HUES64 (cell line): ENCODE measurements at regions not wholly inside any gene's neighbourhood (a gene's known extent, or its start where the extent isn't known, plus 50 kb on each side); places are given as distances from the start of the nearest gene placed in this dataset.

Experiments
- H3K27ac ChIP-seq: 2 replicates; pipeline ENCODE4 v1.7.0; 2013; ENCODE audit warnings: low read depth, low read length, inconsistent platforms
- H3K27me3 ChIP-seq: 2 replicates; pipeline ENCODE4 v1.6.1; 2013; ENCODE audit warnings: mild to moderate bottlenecking, low read length; ENCODE audit not compliant: insufficient read depth
- H3K36me3 ChIP-seq: 2 replicates; pipeline ENCODE4 v1.6.1; 2013; ENCODE audit warnings: mild to moderate bottlenecking, low read length; ENCODE audit not compliant: insufficient read depth
- H3K4me1 ChIP-seq: 2 replicates; pipeline ENCODE4 v1.6.1; 2013; ENCODE audit warnings: mild to moderate bottlenecking, low read length, moderate library complexity; ENCODE audit not compliant: insufficient read depth
- H3K4me3 ChIP-seq: 2 replicates; pipeline ENCODE4 v1.5.1; 2013; ENCODE audit warnings: mild to moderate bottlenecking, low read length, moderate library complexity
- H3K9ac ChIP-seq: 2 replicates; pipeline ENCODE4 v1.6.1; 2013; ENCODE audit warnings: mild to moderate bottlenecking, low read depth, low read length
- H3K9me3 ChIP-seq: 2 replicates; pipeline ENCODE4 v1.6.1; 2013; ENCODE audit warnings: low read depth, low read length; ENCODE audit not compliant: insufficient read depth
- WGBS: fragments of 150-250, 120-280 bp; methylation state at CpG from one replicate; pipeline ENCODE4 v1.1.7; 2013; ENCODE audit warnings: missing lambda C conversion rate; 5-methylcytosine and 5-hydroxymethylcytosine counted together

- Histone ChIP-seq H3K4me1 (peaks cover 16% of the 10 kb centered on the region), H3K27me3 (peaks cover 6% of the 10 kb centered on the region; the same call in 1 of the 2 replicates), H3K27ac (no peak overlapping the region), H3K9ac (no peak overlapping the region), H3K9me3 (no peaks in the 10 kb centered on the region), H3K4me3 (no peak overlapping the region), H3K36me3 (no peaks in the 10 kb centered on the region)
- WGBS = 85% methylated on average over 18 of the region's 19 CpGs
These were observed 143.7 kb downstream of the ENGASE start for GRCh38 chr17:79218175-79218824.

DNA sequence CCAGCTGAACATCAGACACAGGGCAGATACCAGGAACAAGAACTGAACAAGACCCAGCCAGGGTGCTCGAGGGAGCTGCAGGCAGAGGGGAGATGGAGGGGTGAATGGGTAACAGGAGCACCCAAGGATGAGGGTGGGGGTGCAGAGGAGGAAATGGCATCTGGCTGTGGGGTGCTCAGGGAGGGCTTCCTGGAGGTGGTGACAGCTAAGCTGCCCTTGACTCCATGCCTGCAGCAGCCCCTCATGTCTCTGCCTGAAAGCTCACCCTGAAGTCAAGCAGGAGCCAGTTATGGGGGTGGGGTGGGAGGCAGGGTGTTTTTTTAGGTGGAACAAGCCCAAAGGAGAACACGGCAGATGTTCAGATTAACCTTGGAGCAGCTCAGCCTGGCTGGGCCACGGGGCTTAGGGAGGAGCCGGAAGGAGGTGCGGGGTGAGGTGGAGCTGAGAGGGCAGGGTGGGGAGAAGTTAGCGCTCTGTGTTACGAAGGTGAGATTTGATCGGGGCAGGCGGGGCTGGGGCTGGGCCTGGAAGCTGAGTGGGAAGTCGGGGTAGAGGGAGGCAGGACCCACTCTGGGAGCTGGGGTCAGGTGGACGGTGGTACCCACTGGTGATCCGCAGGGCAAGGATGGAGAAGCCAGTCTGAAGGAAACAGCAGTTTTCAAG lies 143.0 kb downstream of the ENGASE start:
- Histone ChIP-seq H3K9ac (no peak overlapping the region), H3K36me3 (no peaks in the 10 kb centered on the region), H3K4me3 (no peak overlapping the region), H3K27me3 (peaks cover 6% of the 10 kb centered on the region; the same call in 1 of the 2 replicates), H3K9me3 (no peaks in the 10 kb centered on the region), H3K4me1 (peaks cover 19% of the 10 kb centered on the region), H3K27ac (no peak overlapping the region)
- 85% methylated on average over 12 of the region's 12 CpGs for WGBS

DNA sequence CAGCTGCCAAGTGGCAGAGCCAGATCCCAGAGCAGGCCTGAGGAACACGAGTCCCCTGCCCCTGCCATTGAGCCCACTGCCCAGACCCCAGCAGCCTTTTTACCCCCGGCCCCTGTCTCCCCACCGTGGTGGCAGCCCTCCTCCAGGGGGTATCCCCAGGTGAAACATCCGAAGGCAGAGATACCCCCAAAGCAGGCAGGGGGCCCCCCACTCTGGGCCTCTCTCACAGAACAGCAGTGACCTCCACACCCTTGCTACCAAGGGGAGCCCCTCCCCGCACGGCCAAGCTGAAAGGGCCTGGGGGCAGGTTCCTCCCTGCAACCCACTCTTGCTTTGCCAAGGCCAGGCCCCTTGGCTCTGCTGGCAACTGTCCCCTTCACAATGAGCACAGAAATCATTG lies 142.2 kb downstream of the ENGASE start:
- Histone ChIP-seq H3K4me3 (no peak overlapping the region), H3K4me1 (peaks cover 24% of the 10 kb centered on the region), H3K27ac (no peak overlapping the region), H3K9me3 (no peaks in the 10 kb centered on the region), H3K36me3 (no peaks in the 10 kb centered on the region), H3K27me3 (peaks cover 6% of the 10 kb centered on the region; the same call in 1 of the 2 replicates), H3K9ac (no peak overlapping the region)
- WGBS = 81% methylated on average over 6 of the region's 6 CpGs

- no peak overlapping the region for H3K4me3 ChIP-seq
- no peak overlapping the region for H3K9ac ChIP-seq
- no peaks in the 10 kb centered on the region for H3K36me3 ChIP-seq
- peaks cover 29% of the 10 kb centered on the region for H3K4me1 ChIP-seq
- WGBS = 89% methylated on average over 6 of the region's 6 CpGs
- no peaks in the 10 kb centered on the region for H3K9me3 ChIP-seq
- H3K27me3 ChIP-seq = peaks cover 6% of the 10 kb centered on the region
- no peak overlapping the region for H3K27ac ChIP-seq
These were observed 141.8 kb downstream of the ENGASE start for GRCh38 chr17:79216391-79216790.

GRCh38 chr17:79215631-79216030 lies 141.0 kb downstream of the ENGASE start:
- Histone ChIP-seq H3K9ac (no peak overlapping the region), H3K4me1 (peaks cover 31% of the 10 kb centered on the region), H3K4me3 (no peak overlapping the region), H3K36me3 (no peaks in the 10 kb centered on the region), H3K27me3 (peaks cover 6% of the 10 kb centered on the region), H3K27ac (no peak overlapping the region), H3K9me3 (no peaks in the 10 kb centered on the region)
- 94% methylated on average over 13 of the region's 13 CpGs for WGBS

DNA sequence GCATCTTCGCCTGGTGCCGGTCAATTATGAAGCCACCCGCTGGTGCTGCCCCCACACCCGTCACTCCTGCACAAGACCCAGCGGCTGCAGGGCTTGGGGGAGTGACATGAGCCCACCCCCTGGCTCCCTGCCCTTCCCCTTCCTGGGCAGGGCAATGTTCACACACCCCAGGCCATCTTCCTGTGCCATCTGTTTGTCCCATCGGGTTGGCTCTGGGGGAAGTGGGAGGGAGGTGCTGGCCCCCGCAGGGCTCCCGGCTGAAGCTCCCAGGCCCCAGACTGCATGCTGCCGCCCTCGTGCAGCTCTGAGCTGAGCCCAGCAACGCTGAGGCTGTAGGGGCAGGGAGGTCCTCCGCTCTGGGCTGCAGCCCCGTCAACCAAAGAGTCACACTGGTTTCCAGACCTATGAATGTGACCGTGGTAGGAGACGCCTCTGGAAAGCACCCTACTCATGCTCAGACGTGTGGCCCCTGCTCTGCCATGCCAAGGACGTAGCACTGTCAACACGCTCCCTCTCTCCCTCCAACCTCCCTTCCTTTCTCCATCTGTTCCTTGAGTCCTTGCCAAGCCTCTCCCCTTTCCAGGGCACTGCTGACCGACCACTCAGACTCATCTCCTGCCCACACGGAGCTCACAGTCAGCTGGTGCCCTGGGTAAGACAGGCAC lies 140.4 kb downstream of the ENGASE start:
- WGBS = 60% methylated on average over 20 of the region's 20 CpGs
- no peak overlapping the region for H3K27ac ChIP-seq
- no peaks in the 10 kb centered on the region for H3K9me3 ChIP-seq
- peaks cover 31% of the 10 kb centered on the region for H3K4me1 ChIP-seq
- no peak overlapping the region for H3K4me3 ChIP-seq
- H3K36me3 ChIP-seq = no peaks in the 10 kb centered on the region
- H3K27me3 ChIP-seq = peaks cover 5% of the 10 kb centered on the region
- H3K9ac ChIP-seq = no peak overlapping the region

- WGBS = 79% methylated on average over 4 of the region's 4 CpGs
- Histone ChIP-seq H3K9me3 (no peaks in the 10 kb centered on the region), H3K4me1 (peaks cover 30% of the 10 kb centered on the region), H3K27me3 (peaks cover 4% of the 10 kb centered on the region), H3K9ac (no peak overlapping the region), H3K27ac (no peak overlapping the region), H3K4me3 (no peak overlapping the region), H3K36me3 (no peaks in the 10 kb centered on the region)
These were observed 139.8 kb downstream of the ENGASE start for GRCh38 chr17:79214459-79214858.

DNA sequence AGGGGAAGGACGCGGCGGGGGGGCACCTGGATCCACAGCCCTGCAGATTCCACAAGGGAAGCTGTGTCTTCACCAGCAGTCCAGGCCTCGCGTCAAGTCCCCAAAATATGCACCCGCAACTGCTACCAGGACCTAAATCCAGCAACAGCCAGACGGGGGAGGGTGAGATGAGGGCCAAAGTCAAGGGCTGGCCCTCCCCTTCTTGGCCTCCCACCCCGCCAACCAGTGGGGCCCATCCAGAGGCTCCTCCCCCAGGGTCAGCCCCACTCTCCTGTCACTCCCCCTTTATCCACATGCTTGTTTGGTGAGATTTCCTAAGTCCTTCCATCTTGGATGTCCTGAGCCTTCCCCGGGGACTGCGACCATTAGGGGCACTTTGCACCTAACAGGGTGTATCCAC lies 138.7 kb downstream of the ENGASE start:
- Histone ChIP-seq H3K27me3 (no peaks in the 10 kb centered on the region; the same call in none of the 2 replicates), H3K9ac (no peak overlapping the region), H3K9me3 (no peaks in the 10 kb centered on the region), H3K36me3 (no peaks in the 10 kb centered on the region), H3K4me1 (peaks cover 26% of the 10 kb centered on the region), H3K27ac (no peak overlapping the region), H3K4me3 (no peak overlapping the region)
- 81% methylated on average over 10 of the region's 10 CpGs for WGBS

DNA sequence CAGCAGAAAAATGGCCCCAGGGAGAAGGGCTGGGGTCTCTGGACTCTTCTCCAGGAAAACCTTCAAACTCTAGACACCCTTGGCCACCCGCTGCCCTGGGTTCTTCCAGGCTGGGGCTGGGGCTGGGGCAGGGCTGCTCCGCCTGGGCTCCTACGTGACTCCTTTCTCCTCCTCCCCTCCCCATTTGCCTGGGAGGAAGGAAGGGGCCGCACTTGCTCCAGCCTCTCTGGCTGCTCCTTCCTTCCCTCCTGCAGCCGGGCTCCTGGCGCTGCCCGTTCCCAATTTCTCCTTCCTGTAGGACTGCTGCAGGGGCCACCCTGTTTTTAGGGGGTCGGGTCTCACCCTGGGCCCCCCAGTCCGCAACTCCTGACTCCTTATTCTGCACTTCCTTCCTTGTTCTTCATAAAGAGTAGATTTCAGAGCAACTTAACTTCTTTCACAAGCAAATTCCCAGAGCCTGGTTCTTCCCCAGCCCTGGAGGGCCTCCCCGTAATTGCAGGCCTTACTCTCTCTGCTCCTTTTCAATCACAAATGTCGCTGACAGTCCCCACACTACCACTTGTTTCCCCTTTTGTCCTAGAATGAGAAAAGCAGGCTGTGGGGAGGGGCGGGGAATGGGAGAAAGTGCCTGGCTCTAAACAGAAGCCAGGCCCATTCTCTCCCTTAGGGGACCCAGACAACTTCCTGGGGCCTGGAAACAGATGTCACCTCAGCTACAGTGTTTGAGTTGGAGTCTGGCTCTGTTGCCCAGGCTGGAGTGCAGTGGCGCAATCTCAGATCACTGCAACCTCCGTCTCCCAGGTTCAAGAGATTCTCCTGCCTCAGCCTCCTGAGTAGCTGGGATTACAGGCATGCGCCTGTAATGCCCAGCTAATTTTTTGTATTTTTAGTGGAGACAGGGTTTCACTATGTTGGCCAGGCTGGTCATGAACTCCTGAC lies 137.8 kb downstream of the ENGASE start:
- no peaks in the 10 kb centered on the region; the same call in none of the 2 replicates for H3K27me3 ChIP-seq
- peak overlapping the region; percentile 47 for H3K9ac ChIP-seq
- H3K27ac ChIP-seq = peak overlapping the region; percentile 85
- WGBS = 23% methylated on average over 15 of the region's 15 CpGs
- peaks cover 33% of the 10 kb centered on the region for H3K4me1 ChIP-seq
- H3K9me3 ChIP-seq = no peaks in the 10 kb centered on the region
- no peaks in the 10 kb centered on the region for H3K36me3 ChIP-seq
- peak overlapping the region; percentile 37 for H3K4me3 ChIP-seq

DNA sequence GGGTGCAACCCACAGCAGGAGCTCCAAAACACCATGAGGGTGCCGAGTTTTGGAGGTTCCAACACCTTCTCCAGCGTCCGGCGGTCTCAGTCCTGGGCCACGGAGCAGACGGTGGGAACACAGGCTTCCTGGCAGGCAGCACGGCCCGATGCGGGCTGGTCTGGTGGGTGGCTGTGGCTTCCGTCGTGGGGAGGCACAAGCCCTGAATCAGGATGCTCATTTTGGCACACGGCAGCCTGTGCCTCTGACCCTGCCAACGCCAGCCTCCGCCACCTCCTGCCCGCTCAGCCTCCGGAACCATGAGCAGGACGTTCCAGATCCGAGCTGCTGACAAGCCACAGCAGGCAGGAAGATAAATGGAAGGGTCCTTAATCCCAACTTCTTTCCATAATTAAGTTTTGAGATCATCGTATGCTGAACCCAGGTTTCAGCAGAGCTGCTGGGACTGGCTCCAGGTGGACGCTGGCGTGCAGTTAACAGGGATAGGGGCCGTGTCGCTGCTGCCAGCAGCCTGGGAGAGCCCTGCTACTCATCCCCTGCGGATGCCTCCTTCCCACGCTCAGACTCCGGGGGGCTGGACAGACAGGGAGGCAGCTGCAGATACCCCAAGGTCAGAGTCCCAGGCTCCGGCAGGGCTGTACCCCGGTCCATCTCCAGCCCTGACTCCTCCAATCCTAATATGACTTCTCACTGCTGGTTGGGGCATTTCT lies 136.6 kb downstream of the ENGASE start:
- Histone ChIP-seq H3K36me3 (no peaks in the 10 kb centered on the region), H3K4me1 (peaks cover 33% of the 10 kb centered on the region), H3K9ac (no peak overlapping the region), H3K27me3 (no peaks in the 10 kb centered on the region; the same call in none of the 2 replicates), H3K9me3 (no peaks in the 10 kb centered on the region), H3K4me3 (no peak overlapping the region), H3K27ac (no peak overlapping the region; the same call in 1 of the 2 replicates)
- WGBS = 88% methylated on average over 28 of the region's 28 CpGs
